Progenitor cell of endocrine pancreas (in vitro differentiated cells): ENCODE measurements at regions not wholly inside any gene's neighbourhood (a gene's known extent, or its start where the extent isn't known, plus 50 kb on each side); places are given as distances from the start of the nearest gene placed in this dataset.

ENCODE experiments used
- DNase-seq: peaks from one replicate; pipeline ENCODE4 v3.0.0; 2021; ENCODE audit warnings: low spot score; ENCODE audit not compliant: unreplicated experiment
- H3K27ac Mint-ChIP-seq: 2 replicates; pipeline ENCODE4 v1.8.0; 2021; ENCODE audit warnings: mild to moderate bottlenecking, moderate library complexity, mixed read lengths
- H3K27me3 Mint-ChIP-seq: 2 replicates; pipeline ENCODE4 v1.8.0; 2021; ENCODE audit warnings: mixed read lengths
- H3K36me3 Mint-ChIP-seq: 2 replicates; pipeline ENCODE4 v1.8.0; 2022; ENCODE audit warnings: mixed read lengths; ENCODE audit not compliant: insufficient read depth
- H3K4me1 Mint-ChIP-seq: 2 replicates; pipeline ENCODE4 v1.8.0; 2021; ENCODE audit warnings: low read depth, mixed read lengths
- H3K4me3 Mint-ChIP-seq: 2 replicates; pipeline ENCODE4 v1.8.0; 2021; ENCODE audit warnings: low read depth, mild to moderate bottlenecking, moderate library complexity, mixed read lengths
- H3K9me3 Mint-ChIP-seq: 2 replicates; pipeline ENCODE4 v1.8.0; 2021; ENCODE audit warnings: low read depth, mixed read lengths
- CTCF ChIP-seq: fragments of 200-600 bp; sonication (generic); IDR thresholded peaks from one replicate; pipeline ENCODE4 v1.5.0; 2021; ENCODE audit warnings: antibody characterized with exemption, mild to moderate bottlenecking; ENCODE audit not compliant: unreplicated experiment

GRCh38 chrX:21126661-21127060 lies 247.6 kb upstream of the CNKSR2 start:
- Mint-ChIP-seq H3K9me3 (peaks cover 4% of the 10 kb centered on the region), H3K36me3 (no peaks in the 10 kb centered on the region), H3K27ac (no peak overlapping the region), H3K27me3 (no peaks in the 10 kb centered on the region), H3K4me3 (no peak overlapping the region), H3K4me1 (peaks cover 18% of the 10 kb centered on the region)
- no peak for DNase-seq
- no peak for TF ChIP-seq CTCF

GRCh38 chrX:21131346-21131745 lies 242.9 kb upstream of the CNKSR2 start:
- Mint-ChIP-seq H3K27ac (no peak overlapping the region), H3K4me3 (no peak overlapping the region), H3K4me1 (peaks cover 2% of the 10 kb centered on the region), H3K9me3 (peaks cover 6% of the 10 kb centered on the region), H3K36me3 (no peaks in the 10 kb centered on the region), H3K27me3 (no peaks in the 10 kb centered on the region)
- TF ChIP-seq CTCF: no peak
- DNase-seq: no peak

GRCh38 chrX:21131786-21132185 lies 242.4 kb upstream of the CNKSR2 start:
- H3K9me3 Mint-ChIP-seq: peaks cover 6% of the 10 kb centered on the region
- H3K27ac Mint-ChIP-seq: no peak overlapping the region
- no peaks in the 10 kb centered on the region for H3K4me1 Mint-ChIP-seq
- H3K27me3 Mint-ChIP-seq: no peaks in the 10 kb centered on the region
- no peak for DNase-seq
- TF ChIP-seq CTCF: no peak
- H3K4me3 Mint-ChIP-seq: no peak overlapping the region
- H3K36me3 Mint-ChIP-seq: no peaks in the 10 kb centered on the region

- no peak overlapping the region for H3K27ac Mint-ChIP-seq
- no peaks in the 10 kb centered on the region for H3K36me3 Mint-ChIP-seq
- TF ChIP-seq CTCF: no peak
- DNase-seq: no peak
- no peaks in the 10 kb centered on the region for H3K4me1 Mint-ChIP-seq
- H3K4me3 Mint-ChIP-seq: no peak overlapping the region
- no peaks in the 10 kb centered on the region for H3K27me3 Mint-ChIP-seq
- H3K9me3 Mint-ChIP-seq: peaks cover 6% of the 10 kb centered on the region
Observed at GRCh38 chrX:21132686-21133393, 241.4 kb upstream of the CNKSR2 start.

GRCh38 chrX:21150208-21150607 lies 224.0 kb upstream of the CNKSR2 start:
- H3K36me3 Mint-ChIP-seq: no peaks in the 10 kb centered on the region
- DNase-seq: no peak
- no peaks in the 10 kb centered on the region for H3K27me3 Mint-ChIP-seq
- H3K27ac Mint-ChIP-seq: no peak overlapping the region
- no peak overlapping the region for H3K4me3 Mint-ChIP-seq
- peaks cover 4% of the 10 kb centered on the region for H3K9me3 Mint-ChIP-seq
- H3K4me1 Mint-ChIP-seq: peaks cover 3% of the 10 kb centered on the region
- no peak for TF ChIP-seq CTCF
